Stimulated activated naive CD8-positive, alpha-beta T cell treated with anti-CD3 and anti-CD28 coated beads, Interleukin-15, amount 100 ng/mL, for 72 hours (primary cell): ENCODE measurements at regions not wholly inside any gene's neighbourhood (a gene's known extent, or its start where the extent isn't known, plus 50 kb on each side); places are given as distances from the start of the nearest gene placed in this dataset.

Source experiments
- ATAC-seq: fragments of 150-1000 bp; cut with Tn5 transposase; 2 replicates; pipeline ENCODE4 v1.10.0; 2021; ENCODE audit warnings: mild to moderate bottlenecking, moderate library complexity
- DNase-seq, 2 donors: peaks; one replicate each; pipeline ENCODE4 v3.0.0; 2021 to 2022
- H3K27ac Mint-ChIP-seq, 2 donors: one replicate each; pipeline ENCODE4 v1.8.0; 2022; ENCODE audit warnings: mild to moderate bottlenecking in 2 of 2, mixed read lengths in 2 of 2, moderate library complexity in 2 of 2
- H3K27me3 Mint-ChIP-seq: one replicate; pipeline ENCODE4 v1.8.0; 2022; ENCODE audit warnings: mixed read lengths
- H3K4me1 Mint-ChIP-seq: one replicate; pipeline ENCODE4 v1.8.0; 2022; ENCODE audit warnings: mild to moderate bottlenecking, mixed read lengths
- H3K4me3 Mint-ChIP-seq, 2 donors: one replicate each; pipeline ENCODE4 v1.8.0; 2022; ENCODE audit warnings: mild to moderate bottlenecking in 2 of 2, mixed read lengths in 2 of 2, moderate library complexity in 1 of 2
- H3K9me3 Mint-ChIP-seq, 2 donors: one replicate each; pipeline ENCODE4 v1.8.0; 2022; ENCODE audit warnings: mixed read lengths in 2 of 2

DNA sequence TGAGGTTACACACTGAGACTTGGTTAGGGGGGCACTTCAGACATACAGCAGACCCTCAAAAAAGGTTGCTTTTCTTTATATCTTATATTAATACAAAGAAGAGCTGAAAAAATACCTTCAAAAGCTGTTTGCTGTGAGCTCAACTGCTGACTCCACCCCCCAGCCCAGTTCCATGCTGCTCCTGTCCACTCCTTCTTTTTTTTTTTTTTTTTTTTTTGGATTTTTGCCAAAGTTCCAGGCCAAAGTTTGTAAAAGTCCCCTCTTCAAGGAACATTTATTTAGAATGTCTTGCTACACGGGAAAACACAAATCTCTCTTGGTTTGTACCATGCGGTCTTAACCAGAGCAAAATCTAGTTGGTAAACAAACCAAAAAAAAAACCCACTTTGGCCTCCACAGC, 85.3 kb upstream of the AKAP12 start:
- ATAC-seq = no peak
- no peaks in the 10 kb centered on the region for H3K9me3 Mint-ChIP-seq
- peaks cover 48% of the 10 kb centered on the region for H3K27me3 Mint-ChIP-seq
- H3K27ac Mint-ChIP-seq = no peak overlapping the region
- no peak for DNase-seq
- H3K4me3 Mint-ChIP-seq = no peak overlapping the region
- no peaks in the 10 kb centered on the region for H3K4me1 Mint-ChIP-seq

GRCh38 chr6:151155095-151155494, 84.7 kb upstream of the AKAP12 start:
- H3K4me1 Mint-ChIP-seq = no peaks in the 10 kb centered on the region
- no peak for DNase-seq
- no peak overlapping the region for H3K4me3 Mint-ChIP-seq
- no peak for ATAC-seq
- no peak overlapping the region for H3K27ac Mint-ChIP-seq
- H3K27me3 Mint-ChIP-seq = peaks cover 54% of the 10 kb centered on the region
- H3K9me3 Mint-ChIP-seq = no peaks in the 10 kb centered on the region

DNA sequence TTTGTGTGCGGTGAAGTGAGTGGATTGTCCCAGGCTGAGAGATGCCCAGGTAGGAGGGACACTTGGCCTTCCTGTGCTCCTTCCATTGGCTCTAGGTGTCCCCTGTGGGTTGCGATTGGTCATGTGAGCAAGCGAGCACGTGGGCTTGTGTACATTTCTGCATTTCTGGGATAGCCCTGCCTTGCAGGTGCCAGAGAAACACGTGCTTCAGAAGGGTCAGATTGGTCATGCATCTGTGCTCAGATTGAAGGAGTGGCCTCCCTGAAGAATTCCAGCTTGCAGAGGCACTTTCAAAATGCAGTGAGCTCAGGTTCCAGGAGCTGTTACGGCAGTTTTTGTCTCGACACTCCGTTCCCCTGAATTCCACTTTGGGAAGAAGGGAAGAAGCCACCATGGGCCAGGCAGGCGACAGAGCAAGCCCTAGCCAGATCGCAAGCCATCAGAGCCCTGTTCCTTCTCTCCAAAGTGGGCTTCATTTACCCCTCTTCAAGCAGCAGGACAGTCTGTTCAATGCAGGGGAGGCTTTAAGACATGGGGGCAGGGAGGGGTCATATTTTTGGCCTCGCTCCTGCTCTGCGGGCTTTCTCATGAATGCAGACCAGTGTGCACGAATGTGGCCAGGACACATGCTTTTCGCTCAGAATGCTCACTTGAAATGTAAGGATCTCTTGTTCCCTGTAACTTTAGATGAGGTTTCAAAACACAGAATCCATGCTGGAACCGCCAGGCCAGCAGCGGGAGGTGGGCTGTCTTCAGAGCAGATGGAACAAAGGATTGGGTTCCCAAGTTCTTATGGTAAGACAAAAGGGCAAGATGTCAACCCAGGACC, 78.6 kb upstream of the AKAP12 start:
- Mint-ChIP-seq H3K27ac (no peak overlapping the region), H3K4me1 (no peaks in the 10 kb centered on the region), H3K4me3 (no peak overlapping the region), H3K9me3 (no peaks in the 10 kb centered on the region), H3K27me3 (peaks cover 8% of the 10 kb centered on the region)
- no peak for ATAC-seq
- DNase-seq = no peak

- Mint-ChIP-seq H3K27me3 (peaks cover 6% of the 10 kb centered on the region), H3K27ac (no peak overlapping the region), H3K9me3 (no peaks in the 10 kb centered on the region), H3K4me1 (no peaks in the 10 kb centered on the region), H3K4me3 (no peak overlapping the region)
- DNase-seq = no peak
- ATAC-seq = no peak
Observed at GRCh38 chr6:151164383-151164782, 75.4 kb upstream of the AKAP12 start.

DNA sequence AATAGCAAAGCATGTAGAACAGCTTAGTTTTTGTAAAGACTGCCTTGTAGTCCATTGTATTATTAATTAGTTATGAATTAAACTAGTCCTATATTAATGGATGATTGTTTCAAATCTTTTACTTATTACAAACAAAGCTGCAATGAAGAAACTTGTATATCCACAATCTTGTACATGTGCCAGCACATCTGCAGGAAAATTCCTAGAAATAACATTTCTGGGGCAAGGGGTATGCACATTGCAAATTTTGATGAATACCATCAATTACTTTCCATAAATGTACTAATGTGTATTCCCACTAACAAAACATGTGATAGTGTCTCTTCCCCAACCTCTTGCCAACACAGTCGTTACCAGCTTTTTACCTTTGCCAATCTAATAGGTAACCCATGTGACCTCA, 73.6 kb upstream of the AKAP12 start:
- DNase-seq = no peak
- Mint-ChIP-seq H3K4me1 (no peaks in the 10 kb centered on the region), H3K27ac (no peak overlapping the region), H3K4me3 (no peak overlapping the region), H3K27me3 (no peaks in the 10 kb centered on the region), H3K9me3 (no peaks in the 10 kb centered on the region)
- ATAC-seq = no peak

DNA sequence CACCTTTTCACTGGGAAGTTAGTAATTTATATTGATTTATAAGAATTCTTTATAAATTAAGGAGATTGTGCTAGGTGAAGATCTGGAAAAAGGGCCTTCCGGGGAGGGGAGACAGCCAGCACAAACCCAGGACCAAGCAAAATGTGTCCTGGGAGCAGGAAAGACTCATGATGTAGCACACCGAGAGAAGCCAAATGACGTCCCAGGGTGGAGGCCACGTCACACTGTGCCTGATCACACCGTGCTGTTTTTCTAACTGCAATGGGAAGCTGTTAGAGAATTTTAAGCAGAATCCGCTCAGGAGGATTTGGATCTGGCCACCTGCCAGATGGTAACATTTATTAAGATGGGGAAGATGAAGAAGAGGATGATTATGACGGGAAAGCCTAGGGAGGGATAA, 72.7 kb upstream of the AKAP12 start:
- Mint-ChIP-seq H3K27me3 (no peaks in the 10 kb centered on the region), H3K9me3 (no peaks in the 10 kb centered on the region), H3K27ac (no peak overlapping the region), H3K4me1 (no peaks in the 10 kb centered on the region), H3K4me3 (no peak overlapping the region)
- no peak for DNase-seq
- no peak for ATAC-seq

DNA sequence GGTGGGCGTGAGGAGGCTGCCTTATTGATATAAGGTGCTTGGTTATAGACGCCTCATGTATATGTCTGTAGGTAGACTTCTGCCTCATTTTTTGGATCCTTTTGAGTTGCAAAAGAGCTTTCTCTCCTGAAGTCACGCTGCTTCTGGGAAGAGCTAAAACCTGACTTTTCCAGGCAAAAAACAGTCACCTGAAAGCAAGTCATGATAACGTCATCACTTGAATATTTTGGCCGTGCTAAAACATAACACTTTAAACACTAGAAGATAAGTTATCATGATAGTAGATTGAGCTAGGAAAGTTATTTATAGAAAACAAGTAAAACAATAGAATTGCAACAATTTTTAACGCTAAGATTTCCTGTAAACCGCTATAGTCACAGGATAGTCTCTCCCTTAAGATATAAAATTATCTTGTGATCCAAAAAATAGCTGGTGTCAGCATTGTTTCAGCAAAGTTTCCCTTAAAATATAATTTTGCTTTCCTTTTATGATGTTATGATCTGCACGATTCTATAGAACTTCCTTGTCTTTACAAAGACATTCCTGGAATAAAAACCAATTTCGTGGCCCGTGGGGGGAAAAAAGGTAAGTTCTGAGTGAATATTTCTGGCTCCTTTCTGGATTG, 69.0 kb upstream of the AKAP12 start:
- DNase-seq = no peak
- Mint-ChIP-seq H3K4me1 (no peaks in the 10 kb centered on the region), H3K27me3 (peaks cover 11% of the 10 kb centered on the region), H3K27ac (no peak overlapping the region), H3K4me3 (no peak overlapping the region), H3K9me3 (no peaks in the 10 kb centered on the region)
- no peak for ATAC-seq

- Mint-ChIP-seq H3K4me3 (no peak overlapping the region), H3K9me3 (no peaks in the 10 kb centered on the region), H3K27me3 (peaks cover 19% of the 10 kb centered on the region), H3K4me1 (no peaks in the 10 kb centered on the region), H3K27ac (no peak overlapping the region)
- ATAC-seq (no peak), DNase-seq (no peak)
Observed at GRCh38 chr6:151172751-151173150, 67.0 kb upstream of the AKAP12 start.

- H3K4me1 Mint-ChIP-seq = no peaks in the 10 kb centered on the region
- DNase-seq (no peak), ATAC-seq (no peak)
- H3K27me3 Mint-ChIP-seq = peaks cover 36% of the 10 kb centered on the region
- H3K9me3 Mint-ChIP-seq = no peaks in the 10 kb centered on the region
- no peak overlapping the region for H3K27ac Mint-ChIP-seq
- H3K4me3 Mint-ChIP-seq = no peak overlapping the region
Observed at GRCh38 chr6:151175662-151176445, 63.9 kb upstream of the AKAP12 start.

DNA sequence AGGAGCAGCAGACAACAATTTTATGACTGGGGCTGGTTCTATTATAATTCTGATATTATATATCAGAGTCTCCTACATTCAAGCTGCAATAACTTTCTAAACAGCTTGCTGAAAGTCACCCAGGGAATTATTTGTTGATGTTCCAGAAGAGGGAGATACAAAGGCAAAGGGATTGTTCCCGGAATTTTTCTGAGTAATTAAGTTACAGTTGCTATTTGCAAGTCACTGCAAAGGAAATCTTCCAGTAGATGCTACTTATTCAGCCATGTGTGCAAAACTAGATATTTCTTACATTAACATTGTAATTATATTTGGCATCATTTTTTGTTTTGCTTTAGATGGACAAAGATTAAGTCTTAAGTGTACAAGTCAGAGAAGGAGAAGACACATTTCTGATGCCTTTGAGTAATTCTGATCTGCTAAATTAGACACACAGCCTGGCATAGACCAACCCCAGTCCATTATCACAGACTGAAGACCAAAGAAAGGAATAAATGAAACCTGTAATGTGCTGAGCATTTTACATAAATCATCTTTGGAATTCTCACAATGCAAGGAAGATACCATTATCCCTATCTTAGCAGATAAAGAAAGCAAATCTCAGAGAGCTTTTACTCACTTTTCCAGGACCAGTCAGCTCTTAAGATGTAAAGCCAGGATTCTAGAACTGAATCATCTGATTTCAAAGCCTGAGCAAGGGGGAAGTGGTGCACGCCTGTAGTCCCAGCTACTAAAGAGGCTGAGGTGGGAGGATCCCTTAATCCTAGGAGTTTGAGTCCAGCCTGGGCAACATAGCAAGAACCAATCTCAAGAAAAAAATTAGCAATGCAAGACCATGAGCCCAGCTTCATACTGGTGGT, 62.6 kb upstream of the AKAP12 start:
- H3K27me3 Mint-ChIP-seq = peaks cover 36% of the 10 kb centered on the region

GRCh38 chr6:151178373-151178772, 61.4 kb upstream of the AKAP12 start:
- DNase-seq (no peak), ATAC-seq (no peak)
- H3K4me1 Mint-ChIP-seq = no peaks in the 10 kb centered on the region
- H3K9me3 Mint-ChIP-seq = no peaks in the 10 kb centered on the region
- H3K27ac Mint-ChIP-seq = no peak overlapping the region
- H3K4me3 Mint-ChIP-seq = no peak overlapping the region
- H3K27me3 Mint-ChIP-seq = peaks cover 36% of the 10 kb centered on the region

More for the DNA sequence above, 62.6 kb upstream of the AKAP12 start:
- ATAC-seq (no peak), DNase-seq (no peak)
- Mint-ChIP-seq H3K27ac (no peak overlapping the region), H3K4me3 (no peak overlapping the region), H3K9me3 (no peaks in the 10 kb centered on the region), H3K4me1 (no peaks in the 10 kb centered on the region)

- Mint-ChIP-seq H3K27me3 (peaks cover 36% of the 10 kb centered on the region), H3K27ac (no peak overlapping the region), H3K4me1 (no peaks in the 10 kb centered on the region), H3K9me3 (no peaks in the 10 kb centered on the region), H3K4me3 (no peak overlapping the region)
- DNase-seq (no peak), ATAC-seq (no peak)
Observed at GRCh38 chr6:151179321-151179720, 60.4 kb upstream of the AKAP12 start.

- Mint-ChIP-seq H3K4me1 (no peaks in the 10 kb centered on the region), H3K27me3 (peaks cover 27% of the 10 kb centered on the region), H3K27ac (peak overlapping the region; percentile 33 to 51), H3K9me3 (no peaks in the 10 kb centered on the region), H3K4me3 (no peak overlapping the region)
- DNase-seq (no peak), ATAC-seq (no peak)
Observed at GRCh38 chr6:151180330-151181048, 59.3 kb upstream of the AKAP12 start.

- Mint-ChIP-seq H3K27me3 (peaks cover 17% of the 10 kb centered on the region), H3K4me3 (no peak overlapping the region), H3K9me3 (no peaks in the 10 kb centered on the region), H3K4me1 (no peaks in the 10 kb centered on the region), H3K27ac (no peak overlapping the region)
- ATAC-seq (no peak), DNase-seq (no peak)
Observed at GRCh38 chr6:151181706-151182363, 57.9 kb upstream of the AKAP12 start.
